ENCODE measurements at regions not wholly inside any gene's neighbourhood (a gene's known extent, or its start where the extent isn't known, plus 50 kb on each side); places are given as distances from the start of the nearest gene placed in this dataset.

DNA sequence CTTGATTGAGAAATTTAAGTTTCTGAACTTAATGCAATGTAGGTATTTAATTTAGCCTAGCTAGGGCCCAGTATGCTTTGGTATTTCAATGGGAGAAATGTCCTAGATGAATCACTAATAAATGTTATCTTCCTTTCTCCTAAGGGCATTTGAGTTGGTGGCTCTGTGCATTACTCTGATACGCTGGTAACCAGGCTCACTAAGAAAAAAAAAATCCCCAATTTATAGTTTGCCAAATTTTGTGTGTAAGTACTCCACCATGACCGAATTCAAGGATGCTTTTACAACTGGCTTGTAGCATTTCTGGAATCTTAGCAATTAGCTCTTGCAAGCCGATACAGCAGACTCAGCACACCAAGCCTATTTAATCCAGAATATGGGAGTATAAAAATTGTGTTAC lies 94.6 kb upstream of the LPP start:
- TF ChIP-seq Cebpa-rat (IDR thresholded peaks at IDR 0.05) = no peak
- H3K27ac ChIP-seq = no peak overlapping the region
- H4K20me1 ChIP-seq = no peaks in the 10 kb centered on the region
- no peak overlapping the region for H3K9ac ChIP-seq
- no peak overlapping the region for H3K4me3 ChIP-seq
- no peak overlapping the region for H3K4me2 ChIP-seq
- no peaks in the 10 kb centered on the region for H3K27me3 ChIP-seq
- H3K4me1 ChIP-seq = peaks cover 7% of the 10 kb centered on the region; the same call in 1 of the 2 replicates
- H3K9me3 ChIP-seq = 0 out of 2 replicates have a peak, but pooled peaks cover 4% of the 10 kb centered on the region
- no peaks in the 10 kb centered on the region for H3K36me3 ChIP-seq

DNA sequence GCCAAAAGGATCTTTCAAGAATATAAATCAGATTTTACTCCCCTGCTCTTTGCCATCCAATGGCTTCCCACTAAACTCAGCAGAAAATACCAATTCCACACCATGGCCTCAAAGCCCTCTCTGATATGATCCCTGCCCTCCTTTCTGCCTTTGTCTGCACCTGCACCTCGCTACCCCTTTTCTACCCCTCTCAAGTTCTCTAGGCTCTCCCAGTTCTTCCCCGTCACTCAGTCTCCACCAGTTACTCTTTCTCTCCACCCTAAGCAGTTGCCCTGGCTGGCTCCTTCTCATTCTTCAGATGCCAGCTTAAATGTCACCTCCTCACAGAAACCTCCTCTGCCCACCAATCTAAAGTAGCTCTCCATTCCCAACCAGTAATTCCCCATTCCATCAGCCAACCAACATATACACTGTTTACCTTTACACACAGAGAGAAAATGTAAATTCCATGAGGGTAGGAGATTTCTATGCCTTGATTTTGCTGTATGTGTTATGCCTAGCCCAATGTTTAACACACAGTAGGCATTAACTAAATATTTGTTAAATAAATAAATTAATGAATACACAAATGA lies 93.6 kb upstream of the LPP start:
- Histone ChIP-seq H4K20me1 (no peaks in the 10 kb centered on the region), H3K36me3 (no peaks in the 10 kb centered on the region), H3K4me3 (no peak overlapping the region), H3K9me3 (no peaks in the 10 kb centered on the region), H3K27ac (no peak overlapping the region), H3K9ac (no peak overlapping the region), H3K4me2 (no peak overlapping the region), H3K27me3 (no peaks in the 10 kb centered on the region), H3K4me1 (peaks cover 7% of the 10 kb centered on the region; the same call in 1 of the 2 replicates)
- TF ChIP-seq Cebpa-rat (IDR thresholded peaks at IDR 0.05) = no peak

DNA sequence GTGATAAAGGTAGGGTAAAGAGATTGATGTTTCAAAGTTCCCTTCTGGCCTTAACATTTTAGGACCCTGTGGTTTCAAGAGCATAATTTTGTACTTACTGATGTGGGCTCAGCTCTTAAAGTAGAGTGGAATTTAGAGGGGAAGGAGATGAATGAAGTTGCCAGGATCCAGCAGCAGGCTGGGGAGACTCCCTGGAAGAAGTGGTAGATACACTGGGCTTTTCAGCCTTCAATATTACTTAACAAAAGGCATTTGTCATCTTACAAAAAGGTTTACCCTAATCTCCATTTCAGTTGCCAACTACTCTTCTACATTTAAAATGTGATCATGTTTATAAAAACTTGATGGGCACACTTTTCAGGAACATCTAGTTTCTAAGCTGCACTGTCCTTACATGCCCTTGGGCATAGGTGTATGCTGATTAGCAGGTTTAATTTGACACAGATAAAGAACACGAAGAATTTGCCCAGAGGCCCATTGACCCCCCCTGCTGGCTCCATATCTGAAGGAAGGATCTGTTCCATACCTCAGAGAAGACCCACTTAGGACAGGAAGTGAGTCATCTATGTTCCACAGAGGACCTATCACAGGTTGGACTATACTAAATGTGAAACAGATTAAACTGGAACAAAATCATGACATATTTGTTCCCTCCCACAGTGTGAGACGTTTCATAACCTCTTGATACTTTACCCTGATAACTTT lies 93.0 kb upstream of the LPP start:
- H3K27ac ChIP-seq = no peak overlapping the region

DNA sequence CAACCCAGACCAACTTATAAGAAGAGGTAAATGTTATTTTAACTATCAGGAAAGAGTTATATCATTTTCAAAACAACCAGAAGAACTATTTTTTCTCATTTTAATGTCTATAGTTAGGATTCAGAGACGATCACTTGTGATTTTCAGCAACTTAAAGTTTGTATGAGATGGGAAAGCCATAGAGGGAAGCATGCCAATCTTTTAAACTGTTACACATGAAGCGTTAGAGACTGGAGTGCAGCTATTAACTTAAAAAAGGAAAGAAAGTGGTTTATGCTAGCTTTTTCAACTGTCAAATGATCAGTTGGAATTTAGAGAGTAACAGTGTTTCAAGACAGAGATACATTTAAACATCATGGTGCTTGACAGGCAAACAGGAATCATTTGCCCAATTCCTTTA lies 91.7 kb upstream of the LPP start:
- H3K27me3 ChIP-seq = no peaks in the 10 kb centered on the region
- H3K4me1 ChIP-seq = peaks cover 7% of the 10 kb centered on the region; the same call in 1 of the 2 replicates
- H4K20me1 ChIP-seq = no peaks in the 10 kb centered on the region
- H3K27ac ChIP-seq = no peak overlapping the region
- no peaks in the 10 kb centered on the region for H3K36me3 ChIP-seq
- no peak overlapping the region for H3K4me3 ChIP-seq
- no peak for TF ChIP-seq Cebpa-rat (IDR thresholded peaks at IDR 0.05)
- H3K9me3 ChIP-seq = no peaks in the 10 kb centered on the region
- no peak overlapping the region for H3K4me2 ChIP-seq
- no peak overlapping the region for H3K9ac ChIP-seq

More for the DNA sequence above, 93.0 kb upstream of the LPP start:
- H3K9me3 ChIP-seq = no peaks in the 10 kb centered on the region
- H3K36me3 ChIP-seq = no peaks in the 10 kb centered on the region
- H3K27me3 ChIP-seq = no peaks in the 10 kb centered on the region
- H3K4me1 ChIP-seq = peaks cover 7% of the 10 kb centered on the region; the same call in 1 of the 2 replicates
- H3K4me3 ChIP-seq = no peak overlapping the region
- no peaks in the 10 kb centered on the region for H4K20me1 ChIP-seq
- H3K9ac ChIP-seq = no peak overlapping the region
- no peak overlapping the region for H3K4me2 ChIP-seq
- no peak for TF ChIP-seq Cebpa-rat (IDR thresholded peaks at IDR 0.05)

DNA sequence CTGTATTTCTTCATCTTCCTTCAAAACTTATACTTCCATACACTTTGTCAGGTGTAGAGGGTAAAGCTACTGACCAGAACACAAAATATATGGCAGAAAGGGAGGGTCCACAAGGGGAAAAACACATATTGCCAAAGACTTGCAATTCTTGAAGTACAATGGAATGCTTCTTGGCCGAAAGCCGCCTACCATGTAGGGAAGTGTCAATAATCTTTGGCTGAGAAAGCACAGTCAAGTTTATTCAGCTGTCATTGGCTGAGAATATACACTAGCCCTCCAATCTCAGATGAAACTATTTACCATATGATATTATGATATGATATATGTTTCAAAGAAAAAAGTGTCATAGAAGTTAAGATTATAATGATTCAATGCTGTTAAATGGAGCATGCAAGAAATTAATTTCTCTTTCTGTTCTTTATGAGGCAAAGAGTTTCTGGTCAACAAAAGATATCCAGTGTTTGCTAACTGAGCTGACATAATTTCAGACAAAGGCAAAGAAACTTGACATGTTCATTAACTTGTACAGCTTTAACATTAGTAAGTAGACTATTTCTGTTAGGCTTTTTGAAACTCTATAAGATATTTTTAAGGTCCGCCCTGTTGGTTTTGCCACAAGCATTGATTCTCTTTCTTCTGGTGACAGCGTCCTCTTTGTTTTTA lies 89.0 kb upstream of the LPP start:
- no peak overlapping the region for H3K4me3 ChIP-seq
- no peak overlapping the region for H3K4me2 ChIP-seq
- TF ChIP-seq Cebpa-rat (IDR thresholded peaks at IDR 0.05) = no peak
- H3K9me3 ChIP-seq = no peaks in the 10 kb centered on the region
- H3K9ac ChIP-seq = no peak overlapping the region
- no peaks in the 10 kb centered on the region for H3K36me3 ChIP-seq
- peaks cover 7% of the 10 kb centered on the region; the same call in 1 of the 2 replicates for H3K4me1 ChIP-seq
- no peak overlapping the region for H3K27ac ChIP-seq
- H3K27me3 ChIP-seq = no peaks in the 10 kb centered on the region
- H4K20me1 ChIP-seq = no peaks in the 10 kb centered on the region

DNA sequence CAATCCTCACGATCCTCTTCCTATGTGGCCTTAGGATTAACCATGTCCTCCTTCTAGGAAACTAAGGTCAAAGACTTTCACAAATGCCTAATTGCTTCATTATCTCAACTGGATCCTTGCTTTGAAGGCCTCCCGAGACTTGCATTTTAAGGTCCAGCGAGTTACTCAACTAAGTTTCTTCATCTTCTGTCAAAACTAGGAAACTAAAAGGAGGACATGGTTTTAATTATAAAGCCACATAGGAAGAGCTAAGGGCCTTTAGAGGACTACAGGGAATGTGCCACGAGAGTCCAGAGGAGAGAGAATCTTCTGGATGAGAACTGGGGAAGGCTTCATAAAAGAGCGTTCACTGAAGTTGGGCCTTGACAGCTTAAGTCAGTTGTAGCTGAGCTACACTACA lies 87.8 kb upstream of the LPP start:
- TF ChIP-seq Cebpa-rat (IDR thresholded peaks at IDR 0.05) = no peak
- Histone ChIP-seq H3K4me2 (no peak overlapping the region), H3K9me3 (no peaks in the 10 kb centered on the region), H3K9ac (no peak overlapping the region), H3K4me3 (no peak overlapping the region), H3K27ac (no peak overlapping the region), H3K27me3 (no peaks in the 10 kb centered on the region), H3K4me1 (peaks cover 3% of the 10 kb centered on the region; the same call in 1 of the 2 replicates), H3K36me3 (no peaks in the 10 kb centered on the region), H4K20me1 (no peaks in the 10 kb centered on the region)

DNA sequence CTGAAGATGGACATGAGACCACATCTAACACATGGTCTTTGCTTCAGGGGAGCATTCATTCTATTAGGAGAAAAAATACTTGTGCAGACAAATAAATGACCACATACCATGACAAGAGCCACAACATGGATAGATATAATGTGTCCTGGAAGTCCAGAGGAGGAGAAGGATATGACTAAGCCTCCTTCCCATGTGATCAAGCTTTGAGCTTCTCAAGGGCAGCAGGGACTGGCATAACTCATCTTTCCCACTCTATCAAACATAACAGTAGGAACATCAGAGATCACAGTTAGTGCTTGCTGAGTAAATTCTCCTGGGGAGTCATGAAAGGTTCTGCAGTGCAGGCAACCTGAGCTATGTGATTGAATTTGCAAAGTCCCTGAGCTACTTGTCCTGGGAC lies 86.0 kb upstream of the LPP start:
- no peaks in the 10 kb centered on the region for H4K20me1 ChIP-seq
- H3K4me1 ChIP-seq = no peaks in the 10 kb centered on the region
- no peak overlapping the region for H3K4me2 ChIP-seq
- no peak overlapping the region for H3K4me3 ChIP-seq
- H3K9me3 ChIP-seq = no peaks in the 10 kb centered on the region
- no peaks in the 10 kb centered on the region for H3K27me3 ChIP-seq
- no peak for TF ChIP-seq Cebpa-rat (IDR thresholded peaks at IDR 0.05)
- no peaks in the 10 kb centered on the region for H3K36me3 ChIP-seq
- H3K9ac ChIP-seq = no peak overlapping the region
- no peak overlapping the region for H3K27ac ChIP-seq

DNA sequence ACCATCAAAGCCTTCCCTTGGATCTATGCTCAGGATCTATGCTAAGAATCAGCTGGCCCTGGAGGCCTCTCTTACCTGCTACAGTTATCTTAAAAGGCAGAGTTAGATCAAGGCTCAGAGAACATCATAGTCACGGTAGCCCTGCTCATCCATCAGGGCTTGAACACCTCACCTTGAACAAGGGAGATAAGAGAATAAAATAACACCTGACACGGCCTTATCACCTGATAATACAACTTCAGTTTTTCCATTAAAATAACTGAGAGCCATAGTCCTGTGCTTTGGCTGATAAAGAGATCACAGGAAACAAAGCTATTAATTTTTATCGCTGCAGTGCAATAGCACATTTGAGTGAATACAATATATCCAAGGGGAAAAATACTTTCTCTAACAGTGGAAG lies 85.6 kb upstream of the LPP start:
- H3K9me3 ChIP-seq = no peaks in the 10 kb centered on the region
- no peak overlapping the region for H3K4me2 ChIP-seq
- H3K9ac ChIP-seq = no peak overlapping the region
- H3K27ac ChIP-seq = no peak overlapping the region
- no peak overlapping the region for H3K4me3 ChIP-seq
- H3K27me3 ChIP-seq = no peaks in the 10 kb centered on the region
- H3K36me3 ChIP-seq = no peaks in the 10 kb centered on the region
- no peaks in the 10 kb centered on the region for H3K4me1 ChIP-seq
- no peaks in the 10 kb centered on the region for H4K20me1 ChIP-seq
- TF ChIP-seq Cebpa-rat (IDR thresholded peaks at IDR 0.05) = no peak

DNA sequence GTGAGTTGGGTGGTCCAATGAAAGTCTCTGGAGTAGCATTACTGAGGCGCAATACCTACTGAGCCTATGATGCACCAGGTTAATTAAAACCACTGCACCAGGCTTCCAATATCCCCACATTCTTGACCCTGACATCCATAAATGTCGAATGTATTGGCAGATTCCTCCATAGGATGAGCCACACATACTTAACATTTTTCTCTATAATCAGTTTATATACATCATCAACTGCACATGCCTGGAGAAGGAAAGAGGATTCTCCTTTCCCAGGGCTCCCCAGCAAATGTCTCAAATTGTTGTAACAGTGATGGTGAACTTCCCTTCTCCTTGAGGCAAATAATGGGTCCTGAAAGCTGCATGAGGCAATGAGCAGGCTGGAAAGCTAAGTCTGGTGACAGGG lies 82.3 kb upstream of the LPP start:
- Histone ChIP-seq H3K27ac (no peak overlapping the region; the same call in 1 of the 2 replicates), H3K4me2 (no peak overlapping the region), H3K36me3 (no peaks in the 10 kb centered on the region), H3K4me3 (no peak overlapping the region), H3K27me3 (no peaks in the 10 kb centered on the region), H4K20me1 (no peaks in the 10 kb centered on the region), H3K9me3 (peaks cover 4% of the 10 kb centered on the region; the same call in 1 of the 2 replicates), H3K9ac (no peak overlapping the region), H3K4me1 (no peaks in the 10 kb centered on the region)
- no peak for TF ChIP-seq Cebpa-rat (IDR thresholded peaks at IDR 0.05)

DNA sequence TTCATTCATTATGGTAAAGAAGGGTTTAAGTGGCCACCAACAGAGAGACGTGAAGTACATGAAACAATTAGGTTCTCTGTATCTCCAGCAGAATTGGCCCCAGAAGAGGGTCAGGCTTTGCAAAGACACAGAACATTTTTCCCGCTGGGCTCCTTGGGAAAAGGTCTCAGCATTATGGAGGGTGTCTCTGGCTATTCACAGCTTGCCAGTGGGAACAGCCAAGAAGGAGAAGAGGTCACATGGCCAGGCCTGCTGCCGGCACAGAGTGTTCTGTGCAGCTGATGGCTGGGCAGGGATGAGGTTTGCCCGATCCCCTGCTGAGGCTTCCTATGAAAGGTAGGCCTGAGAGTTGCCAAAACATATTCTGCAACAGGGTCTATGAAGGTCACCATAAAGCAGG lies 77.8 kb upstream of the LPP start:
- H3K27me3 ChIP-seq = no peaks in the 10 kb centered on the region
- no peak overlapping the region for H3K9ac ChIP-seq
- no peak for TF ChIP-seq Cebpa-rat (IDR thresholded peaks at IDR 0.05)
- no peaks in the 10 kb centered on the region for H3K4me1 ChIP-seq
- H4K20me1 ChIP-seq = no peaks in the 10 kb centered on the region
- H3K4me2 ChIP-seq = no peak overlapping the region
- no peaks in the 10 kb centered on the region for H3K36me3 ChIP-seq
- peaks cover 4% of the 10 kb centered on the region; the same call in 1 of the 2 replicates for H3K9me3 ChIP-seq
- no peak overlapping the region for H3K27ac ChIP-seq
- no peak overlapping the region for H3K4me3 ChIP-seq

All from BLaER1 (cell line).